ENCODE measurements at regions not wholly inside any gene's neighbourhood (a gene's known extent, or its start where the extent isn't known, plus 50 kb on each side); places are given as distances from the start of the nearest gene placed in this dataset.

DNA sequence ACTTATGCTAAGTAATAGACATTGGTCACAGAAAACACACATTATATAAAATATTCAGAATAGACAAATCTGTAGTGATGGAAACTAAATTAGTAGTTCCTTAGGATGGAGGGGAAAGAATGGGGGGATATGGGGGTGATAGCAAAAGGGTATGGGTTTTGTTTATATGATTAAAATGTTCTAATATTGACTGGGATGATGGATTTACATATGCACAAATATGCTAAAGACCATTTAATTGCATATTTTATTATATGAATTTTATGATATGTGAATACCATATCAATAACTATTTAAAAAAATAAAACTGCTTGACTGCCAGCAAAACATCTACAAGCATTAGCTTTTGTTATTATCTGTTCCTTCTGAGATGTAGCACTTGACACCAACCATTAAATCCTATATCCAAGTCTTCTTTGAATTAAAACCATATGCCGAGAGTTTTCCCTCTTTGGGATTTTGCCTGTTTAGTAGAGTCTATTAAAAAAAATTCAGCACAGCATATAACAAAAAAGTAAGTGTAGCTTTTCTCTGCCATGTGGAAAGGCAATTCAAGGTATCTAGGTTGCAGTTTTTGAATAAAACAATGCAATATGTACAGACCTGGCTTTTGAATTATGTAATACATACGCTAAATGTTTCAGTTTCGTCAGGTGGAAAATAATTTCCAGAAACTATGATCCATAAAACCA lies 2584.1 kb upstream of the PCDH20 start:
- no peak for DNase-seq

DNA sequence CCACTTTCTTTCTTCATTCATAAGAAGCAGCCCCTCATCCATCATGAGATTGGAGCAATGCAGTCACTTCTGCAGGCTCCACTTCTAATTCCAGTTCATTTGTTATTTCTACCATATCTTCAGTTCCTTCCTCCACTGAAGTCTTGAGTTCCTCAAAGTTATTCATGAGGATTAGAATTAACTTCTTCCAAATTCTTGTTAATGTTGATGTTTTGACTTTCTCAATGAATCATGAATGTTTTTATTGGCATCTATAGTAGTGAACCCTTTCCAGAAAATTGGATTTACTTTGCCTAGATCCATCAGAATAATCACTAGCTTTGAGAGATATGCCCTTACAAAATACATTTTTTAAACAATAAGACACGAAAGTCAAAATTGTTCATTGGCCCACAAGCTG lies 2567.7 kb upstream of the PCDH20 start:
- DNase-seq: no peak

DNA sequence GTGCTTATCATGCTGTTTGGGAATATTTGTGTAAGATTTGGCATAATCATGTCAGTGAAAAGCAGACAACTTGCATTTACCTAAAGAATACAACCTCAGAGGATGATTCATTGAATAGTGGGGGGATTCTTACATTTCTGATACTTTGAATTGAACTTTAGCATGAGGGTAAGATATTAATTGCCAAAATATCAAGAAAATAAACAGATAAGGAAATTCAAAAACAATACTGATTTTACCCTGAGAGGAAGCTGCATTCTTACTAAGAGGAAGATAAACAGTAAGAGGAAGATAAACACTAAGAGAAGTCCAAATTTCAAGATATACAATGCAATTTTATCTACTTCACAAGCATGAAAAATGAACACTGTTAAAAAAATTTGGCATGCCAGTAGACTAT lies 2564.3 kb upstream of the PCDH20 start:
- DNase-seq: no peak

DNA sequence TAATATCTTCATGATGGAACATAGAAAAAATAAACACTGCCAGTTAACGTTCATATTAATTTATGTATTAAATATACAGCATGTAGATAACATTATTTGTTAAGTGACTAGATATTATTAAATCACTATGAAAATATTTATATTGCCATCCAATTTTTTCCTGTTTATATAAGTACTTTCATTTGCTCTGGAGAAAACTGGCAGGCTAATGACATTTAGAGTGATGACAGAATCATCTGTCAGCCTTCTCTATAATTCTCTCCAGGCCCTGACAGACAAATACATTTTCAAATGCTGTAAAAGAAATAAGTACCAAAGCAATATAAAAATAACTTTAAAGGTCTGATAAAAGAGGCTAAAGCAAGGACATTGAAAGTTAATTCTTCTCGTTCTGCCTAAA lies 2556.7 kb upstream of the PCDH20 start:
- no peak for DNase-seq

DNA sequence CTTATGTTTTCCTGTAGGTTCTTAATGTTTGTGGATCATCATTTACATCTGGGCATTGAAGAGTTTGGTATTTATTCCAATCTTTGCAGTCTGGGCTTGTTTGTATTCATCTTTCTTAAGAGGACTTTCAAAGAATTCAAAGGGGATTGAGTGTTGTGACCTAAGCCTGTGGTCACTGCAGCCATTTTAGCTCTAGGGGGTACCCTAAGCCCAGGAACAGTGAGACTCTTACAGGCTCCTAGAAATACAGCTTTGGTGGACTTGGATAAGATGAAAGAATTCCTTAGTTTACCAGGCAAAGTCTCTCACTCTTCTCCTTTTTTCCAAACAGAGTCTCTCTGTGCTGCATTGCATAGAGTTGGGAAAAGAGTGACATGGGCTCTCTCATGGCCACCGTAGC lies 2539.0 kb upstream of the PCDH20 start:
- no peak for DNase-seq

DNA sequence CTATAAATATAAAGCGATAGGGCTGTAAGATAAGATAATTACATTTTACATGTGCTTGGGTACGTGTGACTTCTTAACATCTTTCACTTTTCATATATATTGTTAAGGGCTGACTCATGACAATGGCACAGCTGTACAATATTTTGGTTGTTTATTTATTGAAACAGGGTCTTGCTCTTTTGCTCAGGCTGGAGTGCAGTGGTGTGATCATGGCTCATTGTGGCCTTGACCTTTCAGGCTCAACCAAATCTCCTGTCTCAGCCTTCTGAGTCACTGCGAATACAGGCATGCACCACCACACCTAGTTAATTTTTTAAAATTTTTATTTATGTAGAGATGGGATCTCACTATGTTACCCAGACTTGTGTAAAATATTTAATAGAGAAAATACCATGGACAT lies 2532.4 kb upstream of the PCDH20 start:
- DNase-seq: no peak

DNA sequence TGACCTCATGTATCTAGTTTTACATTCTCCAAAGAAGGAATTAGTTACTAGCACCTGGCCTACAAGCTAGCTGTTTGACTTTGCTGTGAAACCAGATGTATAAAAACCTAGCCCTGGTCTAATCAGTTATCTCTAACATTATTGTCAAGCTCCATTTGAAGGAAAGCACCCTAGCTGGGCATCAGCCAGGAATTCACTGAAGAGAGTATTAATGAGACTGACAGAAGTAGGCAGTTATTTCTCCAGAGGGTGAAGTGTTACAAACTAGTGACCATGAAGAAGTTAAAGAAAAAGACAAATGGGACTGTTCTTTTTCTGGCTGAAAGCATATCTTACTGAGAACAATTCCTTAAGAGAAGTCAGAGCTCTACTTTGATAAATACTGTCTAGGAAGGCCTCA lies 2529.3 kb upstream of the PCDH20 start:
- no peak for DNase-seq

DNA sequence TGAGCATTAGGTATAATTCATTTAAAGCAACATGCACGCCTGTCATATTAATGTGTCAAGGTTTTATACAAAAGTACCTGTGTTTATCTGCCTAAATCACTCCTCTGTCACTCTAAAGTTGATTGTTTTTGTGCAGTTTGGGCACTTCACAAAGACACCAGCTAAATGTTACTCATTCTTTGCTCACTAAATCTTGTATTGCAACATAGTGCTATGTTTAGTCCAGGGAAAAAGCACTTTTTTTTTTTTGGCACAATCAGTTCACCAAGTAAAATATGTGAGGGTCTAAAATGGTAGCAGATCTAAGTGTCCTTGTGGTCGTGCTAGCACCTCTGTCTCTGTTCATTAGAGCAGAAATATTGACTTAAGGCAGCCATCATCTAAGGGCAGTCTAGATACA lies 2526.7 kb upstream of the PCDH20 start:
- DNase-seq: no peak

DNA sequence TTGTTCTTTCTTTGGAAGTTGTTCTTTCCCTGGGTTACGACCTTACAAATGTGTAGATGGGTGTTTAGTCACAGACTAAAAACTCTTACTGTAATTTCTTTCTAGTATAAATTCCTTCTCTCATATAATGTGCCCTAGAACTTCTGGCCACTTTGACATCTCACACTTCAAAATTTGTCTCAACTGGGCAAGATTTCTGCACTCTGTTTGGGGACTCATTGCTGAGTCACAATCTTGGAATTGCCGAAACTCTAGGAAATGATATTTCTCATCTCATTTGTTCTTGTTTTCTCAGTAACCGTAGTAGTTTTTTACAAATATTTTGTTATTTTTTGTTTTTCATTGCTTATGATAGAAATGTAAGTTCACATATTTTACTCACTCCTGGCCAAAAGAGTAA lies 2523.2 kb upstream of the PCDH20 start:
- no peak for DNase-seq

DNA sequence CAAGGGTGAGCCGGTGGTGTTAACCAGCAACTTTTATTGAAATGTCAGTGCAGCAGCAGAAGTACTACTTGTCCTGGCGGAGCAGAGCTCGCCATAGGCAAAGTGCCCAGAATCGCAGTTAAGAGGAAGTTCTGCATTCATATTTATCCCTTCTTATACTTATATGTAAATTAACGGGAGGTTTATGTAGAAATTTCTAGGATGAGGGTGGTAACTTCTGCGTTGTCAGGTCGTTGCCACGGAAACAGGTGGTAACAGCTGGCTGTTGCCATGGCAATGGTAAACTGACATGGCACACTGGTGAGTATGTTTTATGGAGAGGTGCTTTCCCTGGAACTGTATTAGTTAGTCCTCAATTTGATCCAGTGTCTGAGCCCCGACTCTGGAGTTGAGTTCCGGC lies 2494.9 kb upstream of the PCDH20 start:
- peak; percentile 34 for DNase-seq

DNA sequence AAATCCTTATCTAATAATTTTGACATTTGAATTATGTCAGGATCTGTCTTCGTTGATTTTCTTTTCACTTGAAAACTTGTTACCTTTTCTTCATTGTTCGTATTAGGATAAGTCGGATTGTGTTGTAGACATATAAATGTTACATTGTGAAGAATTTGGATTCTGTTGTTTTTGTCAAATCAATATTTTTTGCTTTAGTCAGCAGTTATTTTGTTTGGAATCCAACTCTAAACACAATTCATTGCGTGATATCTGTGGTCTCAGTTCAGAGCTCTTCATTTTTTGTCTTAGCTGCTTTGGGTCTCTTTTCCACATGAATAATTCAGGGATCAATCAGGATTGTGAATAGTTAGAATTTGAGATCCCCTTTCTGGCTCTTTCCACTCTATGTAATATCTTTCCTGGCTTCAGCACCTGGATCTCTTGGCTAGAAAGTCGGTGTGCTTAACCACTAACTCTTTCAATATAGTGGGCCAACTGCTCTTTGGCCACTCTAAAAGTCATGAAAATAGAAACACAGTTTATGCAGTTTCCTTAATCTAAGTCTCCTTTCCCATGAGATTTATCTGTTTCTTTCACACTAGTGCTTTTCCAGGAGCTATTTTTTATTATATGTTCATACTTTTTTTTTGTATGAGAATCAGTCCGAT lies 2494.2 kb upstream of the PCDH20 start:
- no peak for DNase-seq

DNA sequence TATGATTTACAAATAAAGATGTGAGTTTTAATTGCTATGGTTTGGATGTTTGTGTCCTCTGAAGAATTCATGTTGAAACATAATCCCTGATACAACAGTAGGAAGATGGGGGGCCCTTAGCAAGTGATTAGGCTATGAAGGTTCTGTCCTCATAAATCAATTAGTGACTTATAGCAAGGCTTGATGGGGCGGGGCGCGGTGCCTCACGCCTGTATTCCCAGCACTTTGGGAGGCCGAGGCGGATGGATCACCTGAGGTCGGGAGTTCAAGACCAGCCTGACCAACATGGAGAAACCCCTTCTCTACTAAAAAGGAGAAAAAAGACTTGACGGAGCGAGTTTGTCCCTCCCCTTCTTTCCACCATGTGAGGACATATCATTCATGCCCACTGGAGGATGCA lies 2486.5 kb upstream of the PCDH20 start:
- no peak for DNase-seq

DNA sequence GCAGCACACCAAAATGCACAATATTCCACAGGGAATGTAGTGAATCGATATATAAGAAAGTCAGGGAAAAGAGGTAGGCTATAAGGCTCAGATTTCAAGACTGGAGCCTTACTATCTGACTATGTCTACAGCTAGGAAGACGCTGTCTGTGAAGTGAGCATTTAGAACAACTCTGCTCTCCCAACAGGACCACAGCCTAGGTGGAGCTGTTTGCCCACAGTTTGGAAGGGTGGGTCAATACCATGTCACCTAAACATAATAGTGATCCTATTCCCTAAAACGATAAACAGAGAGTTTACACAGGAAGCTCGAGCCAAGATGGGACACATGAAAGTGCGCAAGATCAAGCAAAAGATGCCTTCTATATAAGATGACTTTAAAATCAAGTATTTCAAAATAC lies 2486.0 kb upstream of the PCDH20 start:
- DNase-seq: peak; percentile 10

DNA sequence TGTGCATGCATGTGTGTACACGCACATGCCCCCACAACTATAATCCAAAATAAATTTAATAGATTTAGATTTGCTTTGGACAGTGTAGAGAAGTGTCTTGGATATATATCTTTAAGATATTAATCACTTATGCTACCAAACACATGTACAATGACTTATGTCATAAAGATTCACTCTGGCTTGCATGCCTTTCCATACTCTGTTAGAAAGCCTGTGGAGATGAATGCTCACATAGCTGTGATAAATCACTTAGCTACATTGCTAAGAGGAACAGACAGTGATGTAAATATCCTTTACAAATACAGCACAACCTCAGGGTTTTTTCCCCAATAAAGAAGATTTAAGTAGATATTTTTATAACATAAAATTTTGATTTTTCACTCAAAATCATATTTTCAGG lies 2484.8 kb upstream of the PCDH20 start:
- DNase-seq: no peak

DNA sequence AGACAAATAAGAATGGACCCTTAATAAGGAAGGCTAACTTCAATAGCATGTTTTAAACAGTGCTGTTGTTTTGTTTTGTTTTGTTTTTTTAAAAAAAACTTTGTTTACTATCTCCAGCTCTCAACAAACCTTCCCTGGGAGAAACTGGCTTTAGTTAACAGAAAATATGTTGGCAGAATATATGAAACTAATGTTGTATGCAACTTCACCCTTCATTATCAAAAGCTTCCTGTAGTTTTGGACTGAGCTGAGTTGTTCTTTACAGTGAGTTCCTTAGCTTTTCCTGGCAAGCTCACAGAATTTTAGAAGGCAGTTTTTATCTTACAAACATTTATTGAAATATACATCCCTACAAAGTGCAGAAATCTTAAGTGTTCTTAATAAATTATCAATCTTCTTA lies 2480.7 kb upstream of the PCDH20 start:
- no peak for DNase-seq

DNA sequence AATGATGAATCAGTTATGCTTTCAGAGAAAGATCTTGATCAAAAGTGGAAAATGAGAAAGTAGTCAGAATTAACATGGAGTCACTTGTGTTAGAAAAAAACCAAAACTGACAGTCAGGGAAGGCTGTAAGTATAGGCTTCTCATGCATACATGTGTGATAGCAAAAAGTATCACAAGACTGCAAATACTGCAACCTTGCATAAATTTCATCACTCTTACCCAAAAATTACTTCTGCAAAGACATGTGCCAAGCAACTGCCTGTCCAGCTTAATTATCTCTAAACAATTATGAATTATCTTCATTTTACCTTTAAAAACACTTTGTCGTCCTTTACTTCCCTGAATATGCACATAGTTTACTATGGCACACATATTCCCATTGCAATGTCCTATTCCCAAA lies 2466.4 kb upstream of the PCDH20 start:
- no peak for DNase-seq

DNA sequence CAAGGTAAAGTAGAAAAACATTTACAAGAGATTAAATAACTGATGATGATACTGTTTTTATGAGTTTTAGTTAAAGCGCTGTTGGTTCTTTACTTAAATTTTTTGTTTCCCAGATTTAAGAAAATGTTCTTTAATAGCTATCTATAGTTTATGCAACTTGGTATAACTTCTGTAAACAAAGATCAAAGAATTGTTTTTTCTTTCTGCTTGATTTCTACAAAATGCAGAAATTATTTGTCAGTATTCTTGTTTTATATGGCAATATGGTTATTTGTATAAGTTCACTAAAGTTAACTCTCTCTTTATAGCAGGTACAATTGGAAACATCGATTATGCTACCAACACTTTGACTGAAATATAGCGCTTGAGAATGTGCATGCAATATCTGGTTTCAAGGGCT lies 2465.1 kb upstream of the PCDH20 start:
- DNase-seq: no peak

DNA sequence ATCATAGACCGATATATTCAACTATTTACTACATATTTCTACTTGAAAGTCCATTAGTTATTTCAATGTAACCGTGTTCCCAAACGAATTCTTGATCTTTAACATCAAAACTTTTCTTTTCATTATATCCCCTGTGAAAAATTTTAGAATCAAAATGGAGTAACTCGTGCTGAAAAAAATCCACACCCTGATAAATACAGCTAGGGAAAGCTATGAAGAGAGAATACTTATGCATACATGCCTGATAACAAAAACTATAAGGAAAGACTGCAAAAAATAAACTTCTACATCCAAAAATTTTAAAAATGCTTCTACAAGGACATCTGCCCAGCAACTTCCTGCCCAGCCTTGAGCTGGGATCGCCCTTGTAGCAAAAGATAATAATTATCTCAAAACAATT lies 2458.3 kb upstream of the PCDH20 start:
- no peak for DNase-seq

DNA sequence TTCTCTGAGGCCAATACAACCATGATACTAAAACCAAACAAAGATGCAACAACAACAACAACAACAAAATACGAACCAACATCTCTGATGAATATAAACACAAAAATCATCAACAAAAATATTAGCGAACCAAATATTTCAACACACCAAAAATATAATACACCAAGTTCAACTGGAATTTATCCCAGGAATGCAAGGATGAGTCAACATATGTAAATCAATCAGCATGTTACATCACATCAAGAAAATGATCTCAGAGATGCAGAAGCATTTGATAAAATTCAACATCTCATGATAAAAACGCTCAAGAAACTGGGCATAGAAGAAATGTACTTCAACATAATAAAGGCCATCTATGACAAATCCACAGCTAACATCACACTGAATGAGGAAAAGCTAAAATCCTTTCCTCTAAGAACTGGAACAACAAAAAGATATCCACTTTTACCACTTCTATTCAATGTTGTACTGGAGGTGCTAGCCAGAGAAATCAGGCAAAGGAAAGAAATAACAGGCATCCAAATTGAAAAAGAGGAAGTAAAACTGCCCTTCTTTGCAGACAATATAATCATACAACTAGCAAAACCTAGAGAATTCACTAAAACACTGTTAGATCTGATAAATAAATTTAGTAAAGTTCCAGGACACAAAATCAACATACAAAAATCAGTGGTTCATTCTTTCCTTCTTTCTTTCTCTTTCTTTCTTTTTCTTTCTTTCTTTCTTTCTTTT lies 2448.7 kb upstream of the PCDH20 start:
- DNase-seq: no peak

DNA sequence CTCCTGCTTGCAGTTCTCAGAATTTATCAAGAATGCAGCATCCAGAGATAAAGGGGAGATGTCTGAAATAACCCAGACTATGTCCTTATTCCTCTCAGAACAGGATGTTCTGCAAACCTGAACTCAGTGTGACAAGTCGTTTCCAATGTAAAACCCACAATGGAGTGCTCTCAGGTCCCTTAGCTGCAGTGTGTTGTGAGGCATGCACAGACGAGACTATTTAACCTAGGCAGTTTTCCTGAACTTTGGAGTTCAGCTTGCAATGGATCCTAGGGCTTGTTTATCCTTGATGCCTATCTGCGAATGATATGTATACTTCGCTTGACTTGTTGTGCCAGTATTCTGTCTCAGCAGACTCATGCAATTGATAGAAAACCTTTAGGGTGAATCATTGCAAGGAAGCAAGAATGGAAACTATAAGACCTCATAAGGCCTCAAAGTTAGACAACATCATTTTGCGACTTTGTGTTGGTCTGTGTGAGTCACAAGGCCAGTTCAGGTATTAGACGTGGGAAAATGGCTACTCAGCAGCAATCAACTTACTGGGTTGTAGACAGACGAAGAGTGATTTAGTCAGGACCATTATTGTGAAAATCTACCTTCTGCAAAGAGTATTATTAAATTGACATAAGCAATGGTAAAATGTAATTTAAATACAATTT lies 2439.9 kb upstream of the PCDH20 start:
- no peak for DNase-seq

DNA sequence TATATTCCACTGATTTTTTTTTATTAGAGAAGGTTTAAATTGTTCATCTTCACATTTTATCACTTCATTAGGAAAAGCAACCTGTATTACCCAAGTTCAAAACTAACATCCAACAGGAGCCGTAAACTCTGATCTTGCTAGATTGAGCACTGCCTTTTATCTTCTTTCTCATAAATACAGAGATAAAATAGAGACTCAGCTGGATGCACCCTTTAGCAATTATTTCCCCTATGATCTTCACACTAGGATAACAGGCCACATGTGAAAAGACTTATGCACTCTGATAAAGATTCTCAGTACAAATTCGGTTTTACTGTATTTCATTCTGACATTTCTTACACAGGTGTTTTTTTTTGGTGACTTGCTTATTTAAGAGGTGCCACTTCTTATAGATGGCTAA lies 2438.2 kb upstream of the PCDH20 start:
- DNase-seq: no peak

DNA sequence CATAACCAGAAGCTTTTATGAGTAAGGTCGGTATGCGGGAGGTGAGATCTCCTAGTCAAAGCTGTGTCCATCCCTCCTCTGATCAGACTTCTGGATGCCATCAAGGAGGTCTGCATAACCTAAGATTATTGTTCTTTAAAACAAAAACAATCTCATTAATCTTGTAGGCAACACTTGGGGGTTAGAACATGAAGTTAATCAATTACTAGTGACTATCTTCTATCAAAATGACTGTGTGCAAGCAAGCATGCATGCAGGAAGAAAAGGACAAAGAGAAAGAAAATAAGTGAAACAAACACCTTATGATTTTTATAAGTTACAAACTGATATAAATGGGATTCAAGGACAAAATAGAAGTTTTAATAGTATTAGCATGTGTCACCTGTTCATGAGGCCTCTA lies 2435.9 kb upstream of the PCDH20 start:
- DNase-seq: no peak

DNA sequence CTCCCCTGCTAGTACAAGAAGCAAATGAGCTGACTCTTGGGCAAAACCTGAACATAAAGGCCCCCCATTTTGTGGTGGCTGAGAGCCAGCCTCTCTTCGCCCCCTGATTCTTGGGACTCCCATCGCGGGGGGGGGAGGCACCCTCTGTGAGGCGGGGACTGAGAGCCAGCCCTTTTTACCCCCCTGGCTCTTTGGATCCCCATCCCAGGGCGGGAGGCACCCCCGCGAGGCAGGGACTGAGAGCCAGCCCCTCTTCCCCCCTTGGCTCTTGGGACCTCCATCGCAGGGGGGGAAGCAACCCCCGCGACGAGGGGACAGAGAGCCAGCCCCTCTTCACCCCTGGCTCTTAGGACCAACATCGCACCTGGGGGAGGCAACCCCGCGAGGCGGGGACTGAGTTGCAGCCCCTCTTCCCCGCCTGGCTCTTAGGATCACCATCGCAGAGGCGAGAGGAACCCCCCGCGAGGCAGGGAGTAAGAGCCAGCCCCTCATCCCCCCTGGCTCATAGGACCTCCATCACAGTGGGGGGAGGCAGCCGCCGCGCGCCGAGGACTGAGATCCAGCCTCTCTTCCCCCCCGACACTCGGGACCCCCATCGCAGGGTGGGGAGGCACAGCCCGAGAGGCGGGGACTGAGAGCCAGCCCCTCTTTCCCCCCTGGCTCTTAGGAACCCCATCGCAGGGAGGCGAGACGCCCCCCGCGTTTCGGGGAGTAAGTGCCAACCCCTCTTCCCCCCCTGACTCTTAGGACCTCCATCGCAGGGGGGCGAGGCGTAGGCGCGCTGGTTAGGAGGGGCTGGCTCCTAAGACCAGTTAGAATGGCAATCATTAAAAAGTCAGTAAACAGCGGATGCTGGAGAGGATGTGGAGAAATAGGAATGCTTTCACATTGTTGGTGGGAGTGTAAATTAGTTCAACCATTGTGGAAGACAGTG lies 2428.4 kb upstream of the PCDH20 start:
- no peak for DNase-seq

Measured in DMS53 (cell line).